Adrenal gland (tissue), 9 donors: ENCODE measurements at regions not wholly inside any gene's neighbourhood (a gene's known extent, or its start where the extent isn't known, plus 50 kb on each side); places are given as distances from the start of the nearest gene placed in this dataset.

ENCODE experiments used
- DNase-seq, 7 donors: peaks; one replicate each; pipeline ENCODE4 v3.0.0-alpha.2; 2019 to 2020
- H3K27ac ChIP-seq, 5 donors: fragments of 200-600 bp; sonication (generic) in 4 of 5; 1 replicate in 3 of 5; 2 replicates in 2 of 5; pipeline versions ENCODE4 v1.5.1 to v1.8.0; 2016 to 2020; ENCODE audit warnings: mild to moderate bottlenecking in 1 of 5
- H3K27me3 ChIP-seq: fragments of 200-600 bp; 2 replicates; pipeline ENCODE4 v1.8.0; 2021
- H3K36me3 ChIP-seq, 2 donors: fragments of 200-600 bp; replicated peaks in 1 of 2; 1 replicate in 1 of 2; 2 replicates in 1 of 2; pipeline versions ENCODE4 v1.5.1 to v1.8.0; 2018 to 2022
- H3K4me1 ChIP-seq, 2 donors: fragments of 200-600 bp; replicated peaks in 1 of 2; 1 replicate in 1 of 2; 2 replicates in 1 of 2; pipeline versions ENCODE4 v1.5.1 to v1.8.0; 2018 to 2021
- H3K4me3 ChIP-seq, 4 donors: fragments of 200-600 bp; sonication (generic) in 3 of 4; one replicate each; pipeline ENCODE4 v1.5.1; 2016 to 2018
- H3K9me3 ChIP-seq, 3 donors: fragments of 200-600 bp; sonication (generic) in 1 of 3; replicated peaks in 1 of 3; 1 replicate in 2 of 3; 2 replicates in 1 of 3; pipeline versions ENCODE4 v1.5.1 to v1.8.0; 2016 to 2021
- POLR2A ChIP-seq, 2 donors: fragments of 450-650 bp; IDR thresholded peaks; one replicate each; pipeline ENCODE4 v1.6.1; 2017; ENCODE audit warnings: antibody characterized with exemption in 2 of 2, mild to moderate bottlenecking in 2 of 2, moderate library complexity in 1 of 2
- whole genome bisulfite sequencing, 4 donors: extraction: QIAGEN DNeasy Blood & Tissue Kit in 2 of 4; methylation state at CpG; one replicate each; pipeline versions ENCODE4 v1.1.5 to v1.1.7; 2013 to 2017; 5-methylcytosine and 5-hydroxymethylcytosine counted together
- intact Hi-C, 2 donors: fragments of 100-400 bp; cut with DNase I; formaldehyde crosslinking; loops; one replicate each; pipeline versions ENCODE4 v1.14.1 to v1.15.0; 2022 to 2023
- TF ChIP-seq, protein P1 (sequence below), 6 experiments: fragments of 450-650 bp in 4 of 6; fragments of 200-600 bp in 2 of 6; sonication (generic) in 1 of 6; IDR thresholded peaks; 1 replicate in 5 of 6; 2 replicates in 1 of 6; pipeline versions ENCODE4 v1.5.1 to v1.8.0; 2016 to 2021; ENCODE audit warnings: antibody characterized with exemption in 6 of 6, mild to moderate bottlenecking in 2 of 6, moderate library complexity in 1 of 6
- donor health status: healthy with polysubstance abuse.
- donor health status: Bipolar disorder and iron deficiency.
- donor health status: DM: yes; HTN: yes; CAD: no.
- donor health status: DM: no; HTN: no; CAD: no.
- donor health status: DM: no; HTN: no; CAD: no.

DNA sequence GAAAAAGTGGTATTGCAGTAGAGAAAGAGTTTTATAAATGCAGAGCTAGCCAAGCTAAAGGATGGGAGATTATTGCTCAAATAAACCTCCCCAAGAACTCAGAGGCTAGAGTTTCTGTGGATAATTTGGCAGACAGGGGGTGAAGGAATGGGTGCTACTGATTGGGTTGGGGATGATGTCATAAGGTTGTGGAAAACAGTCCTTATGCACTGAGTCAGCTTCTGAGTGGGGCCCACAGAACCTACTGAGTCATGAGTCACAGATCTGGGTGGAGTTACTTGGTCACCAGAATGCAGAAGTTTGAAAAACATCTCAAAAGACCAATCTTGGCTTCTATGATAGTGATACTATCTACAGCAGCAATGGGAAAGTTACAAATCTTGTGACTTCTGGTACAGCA is 1146.7 kb downstream of the TYW1 start:
- no peak for DNase-seq
- peaks cover 0 to 5% (median 0%) of the 10 kb centered on the region in 3 donors for H3K9me3 ChIP-seq
- TF ChIP-seq POLR2A (IDR thresholded peaks at IDR 0.05): no peak
- TF ChIP-seq, protein P1, sequence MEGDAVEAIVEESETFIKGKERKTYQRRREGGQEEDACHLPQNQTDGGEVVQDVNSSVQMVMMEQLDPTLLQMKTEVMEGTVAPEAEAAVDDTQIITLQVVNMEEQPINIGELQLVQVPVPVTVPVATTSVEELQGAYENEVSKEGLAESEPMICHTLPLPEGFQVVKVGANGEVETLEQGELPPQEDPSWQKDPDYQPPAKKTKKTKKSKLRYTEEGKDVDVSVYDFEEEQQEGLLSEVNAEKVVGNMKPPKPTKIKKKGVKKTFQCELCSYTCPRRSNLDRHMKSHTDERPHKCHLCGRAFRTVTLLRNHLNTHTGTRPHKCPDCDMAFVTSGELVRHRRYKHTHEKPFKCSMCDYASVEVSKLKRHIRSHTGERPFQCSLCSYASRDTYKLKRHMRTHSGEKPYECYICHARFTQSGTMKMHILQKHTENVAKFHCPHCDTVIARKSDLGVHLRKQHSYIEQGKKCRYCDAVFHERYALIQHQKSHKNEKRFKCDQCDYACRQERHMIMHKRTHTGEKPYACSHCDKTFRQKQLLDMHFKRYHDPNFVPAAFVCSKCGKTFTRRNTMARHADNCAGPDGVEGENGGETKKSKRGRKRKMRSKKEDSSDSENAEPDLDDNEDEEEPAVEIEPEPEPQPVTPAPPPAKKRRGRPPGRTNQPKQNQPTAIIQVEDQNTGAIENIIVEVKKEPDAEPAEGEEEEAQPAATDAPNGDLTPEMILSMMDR (IDR thresholded peaks at IDR 0.05): no peak
- H3K27ac ChIP-seq: no peak overlapping the region
- H3K4me1 ChIP-seq: no peaks in the 10 kb centered on the region
- intact Hi-C loops: no loop called here
- H3K36me3 ChIP-seq: no peaks in the 10 kb centered on the region
- no peak overlapping the region for H3K4me3 ChIP-seq
- no peaks in the 10 kb centered on the region for H3K27me3 ChIP-seq

DNA sequence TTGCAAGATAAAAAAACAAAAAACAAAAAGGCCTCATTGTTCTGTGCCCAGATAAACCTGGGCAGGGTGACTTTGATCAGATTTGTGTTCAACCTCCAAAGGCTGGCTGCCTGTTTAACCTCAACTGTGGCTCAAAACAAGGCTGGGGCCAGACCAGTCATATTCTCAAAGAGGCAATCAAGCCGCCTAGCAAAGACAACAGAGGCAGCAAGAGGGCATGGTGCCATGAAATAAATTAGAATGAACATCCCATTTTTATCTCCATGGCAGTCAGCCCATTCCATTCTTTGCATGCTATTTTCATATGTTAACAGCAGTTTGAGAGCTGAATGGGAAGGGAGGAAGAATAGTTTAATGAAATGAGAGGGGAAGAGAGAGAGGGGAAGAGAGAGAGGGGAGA is 1150.3 kb downstream of the TYW1 start:
- Histone ChIP-seq H3K27me3 (no peaks in the 10 kb centered on the region), H3K9me3 (peaks cover 0 to 5% (median 0%) of the 10 kb centered on the region in 3 donors), H3K36me3 (no peaks in the 10 kb centered on the region), H3K4me3 (no peak overlapping the region), H3K27ac (no peak overlapping the region), H3K4me1 (no peaks in the 10 kb centered on the region)
- DNase-seq: no peak
- TF ChIP-seq, protein P1 (IDR thresholded peaks at IDR 0.05): no peak
- TF ChIP-seq POLR2A (IDR thresholded peaks at IDR 0.05): no peak
- intact Hi-C loops: no loop called here
- 42 to 65% (median 61%) methylated on average over 1 of the region's 1 CpG for WGBS, 4 donors

DNA sequence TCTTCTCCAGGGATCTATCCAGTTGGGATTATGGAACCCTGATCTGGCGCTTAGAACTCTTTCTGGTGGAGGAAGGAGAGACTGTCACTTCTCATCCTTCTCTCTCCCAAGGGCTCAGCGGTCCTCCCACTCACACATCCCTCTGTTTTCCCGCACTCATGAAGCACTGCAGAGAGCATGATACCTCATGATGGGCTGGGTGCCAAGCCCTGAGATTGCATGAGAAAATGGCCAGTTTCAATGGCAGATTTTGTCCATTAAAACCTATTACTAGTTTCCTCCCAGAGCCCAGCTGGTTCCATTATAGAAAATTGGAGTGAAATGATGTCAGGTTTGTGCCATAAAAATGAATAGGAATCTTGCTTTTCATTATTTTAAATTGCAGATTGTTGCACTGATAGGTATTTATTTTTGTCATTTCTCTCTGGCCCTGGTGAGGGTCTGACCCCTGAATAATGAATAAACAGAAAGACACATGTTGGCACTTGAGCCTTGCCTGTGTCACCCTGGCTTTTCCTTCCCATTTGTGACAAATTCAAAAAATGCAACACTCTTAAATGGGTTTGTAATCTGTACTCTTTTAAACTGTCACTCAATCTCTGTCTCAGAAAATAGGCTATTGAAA is 1151.1 kb downstream of the TYW1 start:
- Histone ChIP-seq H3K27me3 (no peaks in the 10 kb centered on the region), H3K36me3 (no peaks in the 10 kb centered on the region), H3K9me3 (peaks cover 0 to 5% (median 0%) of the 10 kb centered on the region in 3 donors), H3K27ac (no peak overlapping the region), H3K4me1 (no peaks in the 10 kb centered on the region), H3K4me3 (no peak overlapping the region)
- TF ChIP-seq POLR2A (IDR thresholded peaks at IDR 0.05): no peak
- TF ChIP-seq, protein P1 (IDR thresholded peaks at IDR 0.05): no peak
- 68 to 85% (median 78%) methylated on average over 3 of the region's 3 CpGs for WGBS, 4 donors
- DNase-seq: no peak
- intact Hi-C loops: no loop called here

DNA sequence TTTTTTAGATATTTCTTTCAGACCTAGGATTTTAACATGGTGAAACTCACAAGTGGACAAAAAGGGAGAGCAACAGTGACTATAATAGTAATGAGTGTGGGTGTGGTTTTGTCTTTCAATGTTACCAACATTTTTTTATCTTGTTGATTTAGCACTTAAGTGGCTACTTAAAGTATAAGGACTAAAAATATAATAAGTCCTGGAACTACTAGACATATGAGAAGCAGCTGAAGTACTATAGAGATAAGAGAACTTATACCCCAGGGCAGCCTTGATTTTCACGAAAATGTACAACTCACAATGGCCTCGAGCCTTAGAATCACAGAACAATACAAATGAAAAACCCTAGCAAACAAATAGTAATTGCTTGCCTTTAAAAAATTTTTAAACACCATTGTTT is 1151.8 kb downstream of the TYW1 start:
- H3K4me3 ChIP-seq: no peak overlapping the region
- H3K27me3 ChIP-seq: no peaks in the 10 kb centered on the region
- peaks cover 0 to 5% (median 0%) of the 10 kb centered on the region in 3 donors for H3K9me3 ChIP-seq
- no peaks in the 10 kb centered on the region for H3K36me3 ChIP-seq
- intact Hi-C loops: no loop called here
- TF ChIP-seq, protein P1 (IDR thresholded peaks at IDR 0.05): no peak
- no peak for TF ChIP-seq POLR2A (IDR thresholded peaks at IDR 0.05)
- no peak for DNase-seq
- H3K27ac ChIP-seq: no peak overlapping the region
- WGBS, 4 donors: 74 to 80% (median 76%) methylated on average over 2 of the region's 2 CpGs
- no peaks in the 10 kb centered on the region for H3K4me1 ChIP-seq
